AML-193 (cell line): ENCODE measurements at regions not wholly inside any gene's neighbourhood (a gene's known extent, or its start where the extent isn't known, plus 50 kb on each side); places are given as distances from the start of the nearest gene placed in this dataset.
"Not testable (repeated sequence)": the region's sequence is repeated elsewhere in the genome, so short reads cannot be mapped to it uniquely, and the experiment has no call there.

Experiments
- DNase-seq, 2 experiments: peaks; one replicate each; lab custom pipeline; 2025; lab: John Stamatoyannopoulos, UW

GRCh38 chr1:149157409-149157808 is 54.1 kb upstream of the NBPF9 start:
- not testable (repeated sequence) for DNase-seq

- not testable (repeated sequence) for DNase-seq
Observed at GRCh38 chr1:149158308-149158707, 55.0 kb upstream of the NBPF9 start.

GRCh38 chr1:149163063-149163444 is 59.7 kb upstream of the NBPF9 start:
- DNase-seq, result not testable (repeated sequence)

- not testable (repeated sequence) for DNase-seq
Observed at GRCh38 chr1:149174765-149175164, 71.4 kb upstream of the NBPF9 start.

GRCh38 chr1:149175812-149176211 is 72.5 kb upstream of the NBPF9 start:
- DNase-seq, result not testable (repeated sequence)

GRCh38 chr1:149176453-149177316 is 73.3 kb upstream of the NBPF9 start:
- DNase-seq, result not testable (repeated sequence)

- DNase-seq, result not testable (repeated sequence)
Observed at GRCh38 chr1:149190742-149191141, 87.4 kb upstream of the NBPF9 start.

- not testable (repeated sequence) for DNase-seq
Observed at GRCh38 chr1:149196651-149197050, 93.3 kb upstream of the NBPF9 start.

- DNase-seq, result not testable (repeated sequence)
Observed at GRCh38 chr1:149200567-149200966, 97.2 kb upstream of the NBPF9 start.

- not testable (repeated sequence) for DNase-seq
Observed at GRCh38 chr1:149202283-149202682, 98.9 kb upstream of the NBPF9 start.

GRCh38 chr1:149204396-149204795 is 101.0 kb upstream of the NBPF9 start:
- not testable (repeated sequence) for DNase-seq

GRCh38 chr1:149208836-149209235 is 105.5 kb upstream of the NBPF9 start:
- not testable (repeated sequence) for DNase-seq

GRCh38 chr1:149211757-149212420 is 108.5 kb upstream of the NBPF9 start:
- DNase-seq, result not testable (repeated sequence)

GRCh38 chr1:149212946-149213345 is 109.6 kb upstream of the NBPF9 start:
- DNase-seq, result not testable (repeated sequence)

GRCh38 chr1:149213673-149214072 is 110.3 kb upstream of the NBPF9 start:
- not testable (repeated sequence) for DNase-seq

GRCh38 chr1:149218080-149218988 is 115.0 kb upstream of the NBPF9 start:
- DNase-seq, result not testable (repeated sequence)

- not testable (repeated sequence) for DNase-seq
Observed at GRCh38 chr1:149219539-149219938, 116.2 kb upstream of the NBPF9 start.

GRCh38 chr1:149220463-149221074 is 117.2 kb upstream of the NBPF9 start:
- not testable (repeated sequence) for DNase-seq

GRCh38 chr1:149227933-149228665 is 124.7 kb upstream of the NBPF9 start:
- DNase-seq, result not testable (repeated sequence)

- DNase-seq, result not testable (repeated sequence)
Observed at GRCh38 chr1:149228672-149229585, 125.6 kb upstream of the NBPF9 start.
